ENCODE measurements at regions not wholly inside any gene's neighbourhood (a gene's known extent, or its start where the extent isn't known, plus 50 kb on each side); places are given as distances from the start of the nearest gene placed in this dataset.
A peak's percentile ranks its signal among the peaks of the same experiment; 100 is the strongest.

- no peak for TF ChIP-seq POLR2A (IDR thresholded peaks at IDR 0.05)
- TF ChIP-seq, protein P1, sequence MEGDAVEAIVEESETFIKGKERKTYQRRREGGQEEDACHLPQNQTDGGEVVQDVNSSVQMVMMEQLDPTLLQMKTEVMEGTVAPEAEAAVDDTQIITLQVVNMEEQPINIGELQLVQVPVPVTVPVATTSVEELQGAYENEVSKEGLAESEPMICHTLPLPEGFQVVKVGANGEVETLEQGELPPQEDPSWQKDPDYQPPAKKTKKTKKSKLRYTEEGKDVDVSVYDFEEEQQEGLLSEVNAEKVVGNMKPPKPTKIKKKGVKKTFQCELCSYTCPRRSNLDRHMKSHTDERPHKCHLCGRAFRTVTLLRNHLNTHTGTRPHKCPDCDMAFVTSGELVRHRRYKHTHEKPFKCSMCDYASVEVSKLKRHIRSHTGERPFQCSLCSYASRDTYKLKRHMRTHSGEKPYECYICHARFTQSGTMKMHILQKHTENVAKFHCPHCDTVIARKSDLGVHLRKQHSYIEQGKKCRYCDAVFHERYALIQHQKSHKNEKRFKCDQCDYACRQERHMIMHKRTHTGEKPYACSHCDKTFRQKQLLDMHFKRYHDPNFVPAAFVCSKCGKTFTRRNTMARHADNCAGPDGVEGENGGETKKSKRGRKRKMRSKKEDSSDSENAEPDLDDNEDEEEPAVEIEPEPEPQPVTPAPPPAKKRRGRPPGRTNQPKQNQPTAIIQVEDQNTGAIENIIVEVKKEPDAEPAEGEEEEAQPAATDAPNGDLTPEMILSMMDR (IDR thresholded peaks at IDR 0.05) = no peak
- 76 to 81% (median 77%) methylated on average over 2 of the region's 2 CpGs for WGBS, 4 donors
- intact Hi-C loops (cut with DNase I) = no loop called here
- Histone ChIP-seq H3K27me3 (no peaks in the 10 kb centered on the region), H3K4me3 (no peak overlapping the region), H3K4me1 (no peaks in the 10 kb centered on the region), H3K27ac (no peak overlapping the region), H3K9me3 (no peaks in the 10 kb centered on the region), H3K36me3 (no peaks in the 10 kb centered on the region)
- DNase-seq (no peak), ATAC-seq (peak in 1 of 4 donors; percentile 51)
Observed at GRCh38 chr12:76611533-76611932, 52.0 kb upstream of the OSBPL8 start.

GRCh38 chr12:76614364-76614763 is 54.8 kb upstream of the OSBPL8 start:
- intact Hi-C loops (cut with DNase I) = no loop called here
- DNase-seq = no peak
- Histone ChIP-seq H3K27me3 (no peaks in the 10 kb centered on the region), H3K27ac (peak overlapping the region in 2 of 12 donors; percentile 1 to 37), H3K9me3 (no peaks in the 10 kb centered on the region), H3K36me3 (no peaks in the 10 kb centered on the region), H3K4me3 (no peak overlapping the region), H3K4me1 (no peaks in the 10 kb centered on the region)
- ATAC-seq = peak; percentile 55 to 94 (median 78)
- 54 to 65% (median 58%) methylated on average over 2 of the region's 2 CpGs for WGBS, 4 donors
- TF ChIP-seq POLR2A (IDR thresholded peaks at IDR 0.05) = no peak
- TF ChIP-seq, protein P1 (IDR thresholded peaks at IDR 0.05) = no peak

GRCh38 chr12:76618031-76618430 is 58.5 kb upstream of the OSBPL8 start:
- TF ChIP-seq, protein P1 (IDR thresholded peaks at IDR 0.05) = no peak
- TF ChIP-seq POLR2A (IDR thresholded peaks at IDR 0.05) = no peak
- Histone ChIP-seq H3K4me3 (no peak overlapping the region), H3K27ac (no peak overlapping the region), H3K36me3 (no peaks in the 10 kb centered on the region), H3K9me3 (no peaks in the 10 kb centered on the region), H3K4me1 (peaks cover 0 to 7% (median 4%) of the 10 kb centered on the region in 12 donors), H3K27me3 (no peaks in the 10 kb centered on the region)
- WGBS, 4 donors = 75 to 85% (median 83%) methylated on average over 6 of the region's 6 CpGs
- intact Hi-C loops (cut with DNase I) = loop anchor here in 2 of 10 donors (2.0 to 5.0 kb wide), 2 partner anchors 173 to 394 kb away; no protein-coding TSS in a partner anchor
- ATAC-seq = no peak
- no peak for DNase-seq

DNA sequence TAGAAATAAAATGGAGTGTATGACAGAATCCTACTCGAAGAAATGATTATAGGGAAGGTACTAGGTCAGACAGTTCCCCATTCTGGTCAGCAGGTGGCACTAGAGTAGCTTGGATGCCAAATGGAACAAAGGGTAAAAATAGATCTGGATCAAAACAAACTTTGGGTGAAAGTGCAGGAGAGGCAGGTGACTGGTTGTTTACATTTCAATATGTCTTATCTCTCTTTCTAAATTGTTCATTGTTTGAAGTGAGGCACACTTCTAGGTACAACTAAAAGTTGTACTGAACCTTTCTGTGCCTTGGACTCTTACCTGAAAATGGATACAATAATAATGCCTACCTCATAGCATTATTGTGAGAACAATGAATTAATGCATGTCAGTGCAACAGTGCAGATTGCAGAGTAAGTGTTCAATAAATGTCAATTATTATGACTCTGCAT is 62.0 kb upstream of the OSBPL8 start:
- no peaks in the 10 kb centered on the region for H3K27me3 ChIP-seq
- 0 to 4% (median 2%) methylated on average over 1 of the region's 1 CpG for WGBS, 4 donors
- no peaks in the 10 kb centered on the region for H3K36me3 ChIP-seq
- DNase-seq (peak in 4 of 5 donors; percentile 48 to 62 (median 57)), ATAC-seq (peak in 3 of 4 donors; percentile 75 to 84 (median 83))
- intact Hi-C loops (cut with DNase I) = loop anchor here (1.0 to 10.0 kb wide), 11 partner anchors 168 to 391 kb away; no protein-coding TSS in a partner anchor
- H3K27ac ChIP-seq = no peak overlapping the region
- H3K4me3 ChIP-seq = no peak overlapping the region
- no peak for TF ChIP-seq POLR2A (IDR thresholded peaks at IDR 0.05)
- TF ChIP-seq, protein P1 (IDR thresholded peaks at IDR 0.05) = peak; percentile 88 to 98 (median 94)
- H3K9me3 ChIP-seq = no peaks in the 10 kb centered on the region
- H3K4me1 ChIP-seq = peaks cover 0 to 7% (median 4%) of the 10 kb centered on the region in 12 donors
